Kasumi-1 (cell line): ENCODE measurements at regions not wholly inside any gene's neighbourhood (a gene's known extent, or its start where the extent isn't known, plus 50 kb on each side); places are given as distances from the start of the nearest gene placed in this dataset.
"Not testable (repeated sequence)": the region's sequence is repeated elsewhere in the genome, so short reads cannot be mapped to it uniquely, and the experiment has no call there.

ENCODE experiments used
- DNase-seq, 2 experiments: peaks; one replicate each; lab custom pipeline; 2025; lab: John Stamatoyannopoulos, UW

GRCh38 chr12:92403210-92404175 is 257.8 kb upstream of the BTG1 start:
- DNase-seq, result no peak

- no peak for DNase-seq
These were observed 256.8 kb upstream of the BTG1 start for GRCh38 chr12:92402415-92402814.

- DNase-seq, result no peak
These were observed 254.4 kb upstream of the BTG1 start for GRCh38 chr12:92400006-92400405.

GRCh38 chr12:92398565-92399309 is 253.1 kb upstream of the BTG1 start:
- no peak for DNase-seq

- no peak for DNase-seq
These were observed 251.1 kb upstream of the BTG1 start for GRCh38 chr12:92396647-92397252.

GRCh38 chr12:92395322-92395721 is 249.7 kb upstream of the BTG1 start:
- no peak for DNase-seq

- DNase-seq, result no peak
These were observed 249.2 kb upstream of the BTG1 start for GRCh38 chr12:92394895-92395294.

GRCh38 chr12:92393504-92393903 is 247.9 kb upstream of the BTG1 start:
- no peak for DNase-seq

- not testable (repeated sequence) for DNase-seq
These were observed 246.1 kb upstream of the BTG1 start for GRCh38 chr12:92391726-92392125.

GRCh38 chr12:92389466-92389865 is 243.8 kb upstream of the BTG1 start:
- DNase-seq, result no peak

GRCh38 chr12:92385296-92385695 is 239.7 kb upstream of the BTG1 start:
- no peak for DNase-seq

- no peak for DNase-seq
These were observed 238.9 kb upstream of the BTG1 start for GRCh38 chr12:92384571-92384970.

- DNase-seq, result no peak
These were observed 236.8 kb upstream of the BTG1 start for GRCh38 chr12:92382383-92382878.

- DNase-seq, result no peak
These were observed 236.2 kb upstream of the BTG1 start for GRCh38 chr12:92381856-92382255.

GRCh38 chr12:92378682-92379479 is 233.2 kb upstream of the BTG1 start:
- no peak for DNase-seq

GRCh38 chr12:92375504-92375903 is 229.9 kb upstream of the BTG1 start:
- not testable (repeated sequence) for DNase-seq

GRCh38 chr12:92370828-92371227 is 225.2 kb upstream of the BTG1 start:
- no peak for DNase-seq

- DNase-seq, result no peak
These were observed 224.0 kb upstream of the BTG1 start for GRCh38 chr12:92369636-92370035.

- DNase-seq, result no peak
These were observed 223.4 kb upstream of the BTG1 start for GRCh38 chr12:92369056-92369455.

GRCh38 chr12:92365836-92366235 is 220.2 kb upstream of the BTG1 start:
- no peak for DNase-seq

GRCh38 chr12:92365333-92365732 is 219.7 kb upstream of the BTG1 start:
- DNase-seq, result no peak
